ENCODE measurements at regions not wholly inside any gene's neighbourhood (a gene's known extent, or its start where the extent isn't known, plus 50 kb on each side); places are given as distances from the start of the nearest gene placed in this dataset.
"Not testable (repeated sequence)": the region's sequence is repeated elsewhere in the genome, so short reads cannot be mapped to it uniquely, and the experiment has no call there.

GRCh38 chr11:49783841-49784240 lies 168.3 kb upstream of the OR4C13 start:
- not testable (repeated sequence) for H3K4me2 ChIP-seq (ENCODE audit: low read length); H3K9me3 ChIP-seq (ENCODE audit: control insufficient read depth, low read length); H3K4me3 ChIP-seq (ENCODE audit: low read depth, low read length); H2AFZ ChIP-seq; H3K27me3 ChIP-seq (ENCODE audit: control insufficient read depth, insufficient read depth, low read length); H3K9ac ChIP-seq; H3K4me1 ChIP-seq; H3K36me3 ChIP-seq (ENCODE audit: control insufficient read depth, insufficient read depth, low read length); H3K27ac ChIP-seq; H3K79me2 ChIP-seq

- H2AFZ ChIP-seq; H3K4me3 ChIP-seq (ENCODE audit: low read depth, low read length); H3K27me3 ChIP-seq (ENCODE audit: control insufficient read depth, insufficient read depth, low read length); H3K36me3 ChIP-seq (ENCODE audit: control insufficient read depth, insufficient read depth, low read length); H3K4me1 ChIP-seq; H3K27ac ChIP-seq; H3K9me3 ChIP-seq (ENCODE audit: control insufficient read depth, low read length); H3K9ac ChIP-seq; H3K4me2 ChIP-seq (ENCODE audit: low read length); H3K79me2 ChIP-seq: not testable (repeated sequence)
These were observed 162.4 kb upstream of the OR4C13 start for GRCh38 chr11:49789787-49790186.

GRCh38 chr11:49798206-49798837 lies 153.9 kb upstream of the OR4C13 start:
- H3K79me2 ChIP-seq; H3K4me2 ChIP-seq (ENCODE audit: low read length); H3K27me3 ChIP-seq (ENCODE audit: control insufficient read depth, insufficient read depth, low read length); H3K4me1 ChIP-seq; H2AFZ ChIP-seq; H3K9ac ChIP-seq; H3K4me3 ChIP-seq (ENCODE audit: low read depth, low read length); H3K9me3 ChIP-seq (ENCODE audit: control insufficient read depth, low read length); H3K27ac ChIP-seq; H3K36me3 ChIP-seq (ENCODE audit: control insufficient read depth, insufficient read depth, low read length): not testable (repeated sequence)

GRCh38 chr11:49817705-49818430 lies 134.3 kb upstream of the OR4C13 start:
- H3K79me2 ChIP-seq = not testable (repeated sequence)

GRCh38 chr11:49823188-49823587 lies 129.0 kb upstream of the OR4C13 start:
- H3K4me2 ChIP-seq (ENCODE audit: low read length); H3K9me3 ChIP-seq (ENCODE audit: control insufficient read depth, low read length); H2AFZ ChIP-seq; H3K36me3 ChIP-seq (ENCODE audit: control insufficient read depth, insufficient read depth, low read length); H3K27me3 ChIP-seq (ENCODE audit: control insufficient read depth, insufficient read depth, low read length); H3K4me1 ChIP-seq; H3K9ac ChIP-seq; H3K79me2 ChIP-seq; H3K4me3 ChIP-seq (ENCODE audit: low read depth, low read length); H3K27ac ChIP-seq: not testable (repeated sequence)

More at GRCh38 chr11:49817705-49818430, 134.3 kb upstream of the OR4C13 start:
- H2AFZ ChIP-seq; H3K36me3 ChIP-seq (ENCODE audit: control insufficient read depth, insufficient read depth, low read length); H3K9me3 ChIP-seq (ENCODE audit: control insufficient read depth, low read length); H3K4me1 ChIP-seq; H3K4me3 ChIP-seq (ENCODE audit: low read depth, low read length); H3K27me3 ChIP-seq (ENCODE audit: control insufficient read depth, insufficient read depth, low read length); H3K27ac ChIP-seq; H3K9ac ChIP-seq; H3K4me2 ChIP-seq (ENCODE audit: low read length): not testable (repeated sequence)

GRCh38 chr11:49850541-49850940 lies 101.7 kb upstream of the OR4C13 start:
- H3K4me2 ChIP-seq (ENCODE audit: low read length); H3K79me2 ChIP-seq; H2AFZ ChIP-seq; H3K9ac ChIP-seq; H3K36me3 ChIP-seq (ENCODE audit: control insufficient read depth, insufficient read depth, low read length); H3K27ac ChIP-seq; H3K27me3 ChIP-seq (ENCODE audit: control insufficient read depth, insufficient read depth, low read length); H3K4me1 ChIP-seq; H3K4me3 ChIP-seq (ENCODE audit: low read depth, low read length); H3K9me3 ChIP-seq (ENCODE audit: control insufficient read depth, low read length): not testable (repeated sequence)

- H3K27me3 ChIP-seq (ENCODE audit: control insufficient read depth, insufficient read depth, low read length) = no peaks in the 10 kb centered on the region
- no peaks in the 10 kb centered on the region for H3K4me1 ChIP-seq
- H3K4me3 ChIP-seq (ENCODE audit: low read depth, low read length) = no peak overlapping the region
- no peak overlapping the region for H2AFZ ChIP-seq
- H3K36me3 ChIP-seq (ENCODE audit: control insufficient read depth, insufficient read depth, low read length) = no peaks in the 10 kb centered on the region
- no peak overlapping the region for H3K4me2 ChIP-seq (ENCODE audit: low read length)
- no peaks in the 10 kb centered on the region for H3K9me3 ChIP-seq (ENCODE audit: control insufficient read depth, low read length)
- no peaks in the 10 kb centered on the region for H3K79me2 ChIP-seq
- H3K27ac ChIP-seq = no peak overlapping the region
- TF ChIP-seq CTCF (IDR thresholded peaks at IDR 0.05) = no peak
- H3K9ac ChIP-seq = no peak overlapping the region
These were observed 100.7 kb upstream of the OR4C13 start for GRCh38 chr11:49851511-49851910.

All from parathyroid adenoma (tissue), 2 donors.